ENCODE measurements at regions not wholly inside any gene's neighbourhood (a gene's known extent, or its start where the extent isn't known, plus 50 kb on each side); places are given as distances from the start of the nearest gene placed in this dataset.

DNA sequence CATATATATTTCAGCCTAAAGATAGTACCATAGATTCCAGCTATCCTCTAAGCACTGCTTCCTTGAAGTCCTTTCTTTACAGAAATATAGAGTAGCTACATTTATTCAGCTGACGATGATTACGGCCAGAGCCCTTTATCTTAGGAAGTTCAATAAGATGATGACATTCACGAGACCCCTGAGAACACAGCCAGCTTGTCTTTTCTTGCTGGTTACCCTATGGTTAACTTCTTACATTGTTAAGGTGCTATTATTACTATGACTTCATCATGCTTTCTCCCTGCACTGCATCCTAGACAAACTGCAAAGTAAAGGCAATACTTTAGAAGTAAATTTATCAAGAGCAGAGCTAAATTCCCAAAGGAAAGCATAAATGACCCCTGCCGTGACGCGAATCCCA, 214.4 kb upstream of the LRFN5 start:
- Histone ChIP-seq H2BK120ac (ENCODE audit: low read depth, low read length, poor library complexity, severe bottlenecking) (no peak overlapping the region), H3K23ac (ENCODE audit: insufficient read length, low read depth, low read length) (no peak overlapping the region), H4K5ac (ENCODE audit: insufficient read length, low read depth, low read length) (no peak overlapping the region), H2BK12ac (ENCODE audit: insufficient read length, low read depth, low read length) (no peak overlapping the region), H2BK15ac (ENCODE audit: low read depth, low read length) (no peak overlapping the region), H2BK20ac (ENCODE audit: low read depth, low read length, poor library complexity, severe bottlenecking) (no peak overlapping the region), H3K4ac (ENCODE audit: low read depth, low read length) (no peak overlapping the region), H3K9ac (ENCODE audit: extremely low read depth, insufficient read length, low read length) (no peak overlapping the region), H3K14ac (ENCODE audit: insufficient read depth, low read length) (no peak overlapping the region), H3K23me2 (ENCODE audit: insufficient read length, low read depth, low read length, poor library complexity, severe bottlenecking) (no peaks in the 10 kb centered on the region), H3K9me3 (ENCODE audit: control insufficient read depth, low read depth, low read length) (no peaks in the 10 kb centered on the region), H3K4me2 (ENCODE audit: insufficient read depth, insufficient read length, low read length) (no peak overlapping the region), H4K20me1 (ENCODE audit: control insufficient read depth, insufficient read depth, insufficient read length) (no peaks in the 10 kb centered on the region), H2AFZ (ENCODE audit: low read length) (no peak overlapping the region), H3K18ac (ENCODE audit: insufficient read length, low read depth, low read length) (no peak overlapping the region), H2BK5ac (ENCODE audit: insufficient read length, low read length) (no peak overlapping the region), H3K27ac (ENCODE audit: insufficient read length, low read depth, low read length) (no peak overlapping the region), H3K56ac (ENCODE audit: insufficient read length, low read depth, low read length) (no peak overlapping the region), H3K27me3 (ENCODE audit: insufficient read depth, low read length) (no peaks in the 10 kb centered on the region), H4K8ac (replicated peaks; ENCODE audit: insufficient read length, low read depth, low read length) (no peak overlapping the region), H3K79me1 (ENCODE audit: insufficient read depth, low read depth, low read length, poor library complexity, severe bottlenecking) (no peaks in the 10 kb centered on the region), H2AK5ac (ENCODE audit: insufficient read length, low read length) (no peak overlapping the region), H3K4me1 (ENCODE audit: insufficient read depth, low read length) (no peaks in the 10 kb centered on the region), H3K79me2 (ENCODE audit: insufficient read depth, low read length) (no peaks in the 10 kb centered on the region), H3T11ph (ENCODE audit: low read length) (no peak overlapping the region), H4K91ac (ENCODE audit: insufficient read length, low read depth, low read length) (no peak overlapping the region)
- Mint-ChIP-seq H3K27ac (no peak overlapping the region), H3K27me3 (ENCODE audit: low read depth) (no peaks in the 10 kb centered on the region), H3K4me3 (no peak overlapping the region), H3K9me3 (no peaks in the 10 kb centered on the region), H3K36me3 (ENCODE audit: insufficient read depth in 1 of 3, low read depth in 3 of 3) (no peaks in the 10 kb centered on the region), H3K4me1 (0 out of 4 replicates have a peak, but pooled peaks cover 0 to under 1% of the 10 kb centered on the region in 2 experiments)
- no CpG with 5 or more reads among the region's 6 CpGs for WGBS (ENCODE audit: extremely low coverage, insufficient read length, low lambda C conversion rate)
- no peak for DNase-seq
- TF ChIP-seq, protein P1, sequence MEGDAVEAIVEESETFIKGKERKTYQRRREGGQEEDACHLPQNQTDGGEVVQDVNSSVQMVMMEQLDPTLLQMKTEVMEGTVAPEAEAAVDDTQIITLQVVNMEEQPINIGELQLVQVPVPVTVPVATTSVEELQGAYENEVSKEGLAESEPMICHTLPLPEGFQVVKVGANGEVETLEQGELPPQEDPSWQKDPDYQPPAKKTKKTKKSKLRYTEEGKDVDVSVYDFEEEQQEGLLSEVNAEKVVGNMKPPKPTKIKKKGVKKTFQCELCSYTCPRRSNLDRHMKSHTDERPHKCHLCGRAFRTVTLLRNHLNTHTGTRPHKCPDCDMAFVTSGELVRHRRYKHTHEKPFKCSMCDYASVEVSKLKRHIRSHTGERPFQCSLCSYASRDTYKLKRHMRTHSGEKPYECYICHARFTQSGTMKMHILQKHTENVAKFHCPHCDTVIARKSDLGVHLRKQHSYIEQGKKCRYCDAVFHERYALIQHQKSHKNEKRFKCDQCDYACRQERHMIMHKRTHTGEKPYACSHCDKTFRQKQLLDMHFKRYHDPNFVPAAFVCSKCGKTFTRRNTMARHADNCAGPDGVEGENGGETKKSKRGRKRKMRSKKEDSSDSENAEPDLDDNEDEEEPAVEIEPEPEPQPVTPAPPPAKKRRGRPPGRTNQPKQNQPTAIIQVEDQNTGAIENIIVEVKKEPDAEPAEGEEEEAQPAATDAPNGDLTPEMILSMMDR (conservative IDR thresholded peaks at IDR 0.05) = no peak
